Activated CD8-positive, alpha-beta T cell treated with anti-CD3 and anti-CD28 coated beads for 36 hours (primary cell): ENCODE measurements at regions not wholly inside any gene's neighbourhood (a gene's known extent, or its start where the extent isn't known, plus 50 kb on each side); places are given as distances from the start of the nearest gene placed in this dataset.

Experiments used
- ATAC-seq: fragments of 200-7000 bp; cut with Tn5 transposase; one replicate; pipeline ENCODE4 v1.10.0; 2021; ENCODE audit warnings: mild to moderate bottlenecking, moderate library complexity
- CTCF ChIA-PET: fragments of 350-600 bp; sonication (Branson Sonifier 250); formaldehyde crosslinking; loops from one replicate; lab custom pipeline; 2021; ENCODE audit warnings: antibody characterized with exemption; lab: Charles Lee
- POLR2A ChIA-PET: fragments of 350-600 bp; sonication (Branson Sonifier 250); formaldehyde crosslinking; loops from one replicate; lab custom pipeline; 2021; ENCODE audit warnings: antibody characterized with exemption; lab: Charles Lee
- DNase-seq: peaks from one replicate; pipeline ENCODE4 v3.0.0-alpha.2; 2020
- H3K27ac Mint-ChIP-seq: one replicate; pipeline ENCODE4 v1.8.0; 2021; ENCODE audit warnings: mild to moderate bottlenecking, mixed read lengths
- H3K27me3 Mint-ChIP-seq: one replicate; pipeline ENCODE4 v1.8.0; 2021; ENCODE audit warnings: mixed read lengths
- H3K36me3 Mint-ChIP-seq: one replicate; pipeline ENCODE4 v1.8.0; 2021; ENCODE audit warnings: low read depth, mixed read lengths
- H3K4me1 Mint-ChIP-seq: one replicate; pipeline ENCODE4 v1.8.0; 2021; ENCODE audit warnings: low read depth, mixed read lengths
- H3K4me3 Mint-ChIP-seq: one replicate; pipeline ENCODE4 v1.8.0; 2021; ENCODE audit warnings: mild to moderate bottlenecking, moderate library complexity, mixed read lengths
- H3K9me3 Mint-ChIP-seq: one replicate; pipeline ENCODE4 v1.8.0; 2021; ENCODE audit warnings: mixed read lengths
- intact Hi-C: fragments of 100-400 bp; cut with micrococcal nuclease; formaldehyde crosslinking; loops from one replicate; pipeline ENCODE4 v1.10.0; 2022
- TF ChIP-seq, protein P1 (sequence below): fragments of 200-600 bp; IDR thresholded peaks from one replicate; pipeline ENCODE4 v1.8.0; 2022; ENCODE audit warnings: antibody characterized with exemption, mild to moderate bottlenecking

DNA sequence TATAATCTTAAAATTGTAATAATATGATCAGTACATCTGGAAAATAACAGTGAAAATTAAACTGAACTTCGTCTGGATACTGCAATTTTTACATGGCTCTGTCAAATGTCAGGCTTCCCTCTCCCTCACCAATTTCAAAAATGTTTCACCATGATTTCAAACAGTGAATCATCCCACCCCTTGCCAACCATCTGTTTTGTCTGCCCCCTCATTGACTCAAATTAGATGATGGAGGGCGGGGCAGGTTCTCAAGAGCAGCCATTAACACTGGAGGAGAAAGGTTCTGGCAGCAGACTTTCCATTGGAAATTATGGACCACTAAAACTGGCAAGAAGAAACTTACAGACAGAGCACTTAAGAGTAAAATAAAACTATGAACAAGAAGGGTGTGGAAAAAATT, 1195.7 kb upstream of the ZEB2 start:
- TF ChIP-seq, protein P1, sequence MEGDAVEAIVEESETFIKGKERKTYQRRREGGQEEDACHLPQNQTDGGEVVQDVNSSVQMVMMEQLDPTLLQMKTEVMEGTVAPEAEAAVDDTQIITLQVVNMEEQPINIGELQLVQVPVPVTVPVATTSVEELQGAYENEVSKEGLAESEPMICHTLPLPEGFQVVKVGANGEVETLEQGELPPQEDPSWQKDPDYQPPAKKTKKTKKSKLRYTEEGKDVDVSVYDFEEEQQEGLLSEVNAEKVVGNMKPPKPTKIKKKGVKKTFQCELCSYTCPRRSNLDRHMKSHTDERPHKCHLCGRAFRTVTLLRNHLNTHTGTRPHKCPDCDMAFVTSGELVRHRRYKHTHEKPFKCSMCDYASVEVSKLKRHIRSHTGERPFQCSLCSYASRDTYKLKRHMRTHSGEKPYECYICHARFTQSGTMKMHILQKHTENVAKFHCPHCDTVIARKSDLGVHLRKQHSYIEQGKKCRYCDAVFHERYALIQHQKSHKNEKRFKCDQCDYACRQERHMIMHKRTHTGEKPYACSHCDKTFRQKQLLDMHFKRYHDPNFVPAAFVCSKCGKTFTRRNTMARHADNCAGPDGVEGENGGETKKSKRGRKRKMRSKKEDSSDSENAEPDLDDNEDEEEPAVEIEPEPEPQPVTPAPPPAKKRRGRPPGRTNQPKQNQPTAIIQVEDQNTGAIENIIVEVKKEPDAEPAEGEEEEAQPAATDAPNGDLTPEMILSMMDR, result no peak
- POLR2A ChIA-PET, result no interaction called here
- CTCF ChIA-PET, result no interaction called here
- Mint-ChIP-seq H3K9me3 (no peaks in the 10 kb centered on the region), H3K36me3 (no peaks in the 10 kb centered on the region), H3K4me1 (no peaks in the 10 kb centered on the region), H3K27ac (no peak overlapping the region), H3K4me3 (no peak overlapping the region), H3K27me3 (no peaks in the 10 kb centered on the region)
- DNase-seq (no peak), ATAC-seq (no peak)
- intact Hi-C loops, result no loop called here

GRCh38 chr2:145710303-145710702, 1190.4 kb upstream of the ZEB2 start:
- ChIA-PET POLR2A (no interaction called here), CTCF (no interaction called here)
- Mint-ChIP-seq H3K9me3 (peaks cover 4% of the 10 kb centered on the region), H3K36me3 (no peaks in the 10 kb centered on the region), H3K27me3 (no peaks in the 10 kb centered on the region), H3K27ac (no peak overlapping the region), H3K4me1 (no peaks in the 10 kb centered on the region), H3K4me3 (no peak overlapping the region)
- ATAC-seq (no peak), DNase-seq (no peak)
- TF ChIP-seq, protein P1, result no peak
- intact Hi-C loops, result no loop called here

DNA sequence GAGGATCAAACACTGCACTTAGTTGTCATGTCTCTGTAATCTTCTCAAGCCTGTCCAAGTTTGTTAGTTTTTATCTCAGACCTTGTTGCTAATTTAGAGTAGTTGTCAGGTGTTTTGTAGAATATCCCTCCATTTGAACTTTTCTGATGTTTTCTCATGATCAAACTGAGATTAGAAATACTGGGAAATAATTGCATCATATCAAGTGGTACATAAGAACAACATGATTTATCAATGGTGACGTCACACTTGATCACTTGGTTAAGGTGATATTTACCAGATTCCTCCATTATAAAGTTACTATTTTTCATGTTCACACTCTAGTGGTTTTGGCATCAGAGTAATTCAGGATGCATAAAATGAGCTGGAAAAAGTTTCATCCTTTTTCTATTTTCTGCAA, 1182.4 kb upstream of the ZEB2 start:
- intact Hi-C loops, result no loop called here

GRCh38 chr2:145692971-145693478, 1173.1 kb upstream of the ZEB2 start:
- ATAC-seq, result no peak
- intact Hi-C loops, result no loop called here
- POLR2A ChIA-PET, result no interaction called here

More for the DNA sequence above, 1182.4 kb upstream of the ZEB2 start:
- peaks cover 2% of the 10 kb centered on the region for H3K9me3 Mint-ChIP-seq
- no peak overlapping the region for H3K27ac Mint-ChIP-seq
- ChIA-PET CTCF (no interaction called here), POLR2A (no interaction called here)
- H3K36me3 Mint-ChIP-seq, result no peaks in the 10 kb centered on the region
- DNase-seq (no peak), ATAC-seq (no peak)
- TF ChIP-seq, protein P1, result no peak
- H3K27me3 Mint-ChIP-seq, result no peaks in the 10 kb centered on the region
- no peak overlapping the region for H3K4me3 Mint-ChIP-seq
- H3K4me1 Mint-ChIP-seq, result no peaks in the 10 kb centered on the region

GRCh38 chr2:145691659-145692058, 1171.7 kb upstream of the ZEB2 start:
- ChIA-PET POLR2A (no interaction called here), CTCF (no interaction called here)
- Mint-ChIP-seq H3K4me1 (no peaks in the 10 kb centered on the region), H3K36me3 (no peaks in the 10 kb centered on the region), H3K27me3 (no peaks in the 10 kb centered on the region), H3K4me3 (no peak overlapping the region), H3K9me3 (no peaks in the 10 kb centered on the region), H3K27ac (no peak overlapping the region)
- no peak for ATAC-seq
- intact Hi-C loops, result no loop called here
- TF ChIP-seq, protein P1, result no peak
- DNase-seq, result no peak

More at GRCh38 chr2:145692971-145693478, 1173.1 kb upstream of the ZEB2 start:
- Mint-ChIP-seq H3K4me1 (no peaks in the 10 kb centered on the region), H3K9me3 (no peaks in the 10 kb centered on the region), H3K27me3 (no peaks in the 10 kb centered on the region), H3K4me3 (no peak overlapping the region), H3K36me3 (no peaks in the 10 kb centered on the region), H3K27ac (no peak overlapping the region)
- TF ChIP-seq, protein P1, result no peak
- CTCF ChIA-PET, result interaction anchor here (1.0 kb wide), 1 partner anchor 60 kb away, joined by 3 read pairs; no protein-coding TSS in a partner anchor
- DNase-seq, result no peak
